HEK293 (cell line): ENCODE measurements at regions not wholly inside any gene's neighbourhood (a gene's known extent, or its start where the extent isn't known, plus 50 kb on each side); places are given as distances from the start of the nearest gene placed in this dataset.

ENCODE experiments used
- CTCF ChIA-PET: fragments of 350-600 bp; formaldehyde crosslinking; extraction: SDS; loops from one replicate; lab custom pipeline; 2021; ENCODE audit warnings: antibody characterized with exemption; lab: Yijun Ruan, JAX
- POLR2A ChIA-PET: fragments of 300-600 bp; formaldehyde crosslinking; extraction: SDS; loops from one replicate; lab custom pipeline; 2020; ENCODE audit warnings: antibody characterized with exemption, inconsistent platforms; lab: Yijun Ruan, JAX
- H3K27ac ChIP-seq: fragments of 200-500 bp; sonication (Bioruptor generic); 2 replicates; pipeline ENCODE4 v1.5.1; 2014; ENCODE audit warnings: low read depth, low read length, control low read depth, inconsistent platforms; ENCODE audit errors: extremely low read depth
- H3K36me3 ChIP-seq, 2 experiments: fragments of 200-500 bp in 1 of 2; sonication (Bioruptor generic) in 1 of 2; 1 replicate in 1 of 2; 2 replicates in 1 of 2; pipeline ENCODE4 v1.5.1; 2014 to 2017; ENCODE audit warnings: inconsistent platforms in 2 of 2, low read length in 2 of 2; ENCODE audit not compliant: control insufficient read depth in 2 of 2, insufficient read depth in 1 of 2
- H3K4me1 ChIP-seq: fragments of 200-500 bp; sonication (Bioruptor generic); 2 replicates; pipeline ENCODE4 v1.5.1; 2014; ENCODE audit warnings: mild to moderate bottlenecking, low read length, inconsistent platforms; ENCODE audit not compliant: control insufficient read depth, insufficient read depth
- H3K4me3 ChIP-seq: 2 replicates; pipeline ENCODE4 v1.5.1; 2011; ENCODE audit warnings: low read depth, mild to moderate bottlenecking, control low read depth, low read length, moderate library complexity
- H3K9me3 ChIP-seq: fragments of 200-500 bp; sonication (Bioruptor generic); 2 replicates; pipeline ENCODE4 v1.5.1; 2014; ENCODE audit warnings: low read depth, low read length, inconsistent platforms; ENCODE audit not compliant: control insufficient read depth, insufficient read depth
- AEBP2 ChIP-seq: fragments of 450-650 bp; formaldehyde crosslinking; IDR thresholded peaks from 2 replicates; pipeline ENCODE4 v1.5.1; 2016; ENCODE audit warnings: missing biosample characterization, missing genetic modification characterization, borderline replicate concordance
- FEZF1 ChIP-seq: fragments of 450-650 bp; formaldehyde crosslinking; IDR thresholded peaks from 2 replicates; pipeline ENCODE4 v1.5.1; 2016; ENCODE audit warnings: missing biosample characterization, missing genetic modification characterization
- PRDM10 ChIP-seq: fragments of 450-650 bp; formaldehyde crosslinking; IDR thresholded peaks from 2 replicates; pipeline ENCODE4 v1.5.1; 2016; ENCODE audit warnings: missing biosample characterization, missing genetic modification characterization
- SETDB1 ChIP-seq: IDR thresholded peaks from one replicate; pipeline ENCODE4 v1.6.1; 2017; ENCODE audit warnings: mild to moderate bottlenecking, low read length, moderate library complexity, mixed read lengths; ENCODE audit not compliant: insufficient read length
- ZBTB26 ChIP-seq: fragments of 450-650 bp; formaldehyde crosslinking; optimal IDR thresholded peaks from 2 replicates; pipeline ENCODE3; 2016; ENCODE audit warnings: missing biosample characterization, mild to moderate bottlenecking, missing genetic modification characterization
- ZFHX2 ChIP-seq: fragments of 450-650 bp; formaldehyde crosslinking; conservative IDR thresholded peaks from 2 replicates; pipeline ENCODE4 v1.5.1; 2016; ENCODE audit warnings: missing biosample characterization, missing genetic modification characterization
- ZNF174 ChIP-seq: fragments of 450-650 bp; formaldehyde crosslinking; IDR thresholded peaks from 2 replicates; pipeline ENCODE4 v1.5.0; 2017; ENCODE audit warnings: missing biosample characterization, mild to moderate bottlenecking, missing genetic modification characterization
- ZNF2 ChIP-seq: fragments of 450-650 bp; formaldehyde crosslinking; IDR thresholded peaks from 2 replicates; pipeline ENCODE4 v1.5.1; 2016; ENCODE audit warnings: missing biosample characterization, missing genetic modification characterization
- ZNF214 ChIP-seq: fragments of 450-650 bp; formaldehyde crosslinking; IDR thresholded peaks from 2 replicates; pipeline ENCODE4 v1.5.1; 2017; ENCODE audit warnings: missing biosample characterization, mild to moderate bottlenecking, missing genetic modification characterization, borderline replicate concordance
- ZNF24 ChIP-seq: fragments of 450-650 bp; formaldehyde crosslinking; IDR thresholded peaks from 2 replicates; pipeline ENCODE4 v1.5.1; 2016; ENCODE audit warnings: missing biosample characterization, missing genetic modification characterization
- ZNF426 ChIP-seq: fragments of 450-650 bp; formaldehyde crosslinking; IDR thresholded peaks from 2 replicates; pipeline ENCODE4 v1.5.1; 2017; ENCODE audit warnings: missing biosample characterization, missing genetic modification characterization, mild to moderate bottlenecking, inconsistent platforms, moderate library complexity
- ZNF518A ChIP-seq: fragments of 450-650 bp; formaldehyde crosslinking; conservative IDR thresholded peaks from 2 replicates; pipeline ENCODE4 v1.5.1; 2016; ENCODE audit warnings: low read depth, missing biosample characterization, missing genetic modification characterization

- POLR2A ChIA-PET = no interaction called here
- CTCF ChIA-PET = interaction anchor here (0.7 kb wide), 1 partner anchor 140 kb away, joined by 8 read pairs; no protein-coding TSS in a partner anchor
- H3K4me1 ChIP-seq = peaks cover 5% of the 10 kb centered on the region; the same call in 1 of the 2 replicates
Measured at GRCh38 chr15:38899300-38899699, 334.7 kb upstream of the RASGRP1 start.

GRCh38 chr15:38904298-38904697 is 339.7 kb upstream of the RASGRP1 start:
- ChIA-PET POLR2A (no interaction called here), CTCF (no interaction called here)
- Histone ChIP-seq H3K4me1 (no peaks in the 10 kb centered on the region), H3K4me3 (no peak overlapping the region), H3K36me3 (no peaks in the 10 kb centered on the region), H3K9me3 (no peaks in the 10 kb centered on the region), H3K27ac (no peak overlapping the region)
- no peak for TF ChIP-seq PRDM10 (tag by site-specific recombination)
- TF ChIP-seq AEBP2 (tag by site-specific recombination) = no peak

More at GRCh38 chr15:38899300-38899699, 334.7 kb upstream of the RASGRP1 start:
- Histone ChIP-seq H3K27ac (no peak overlapping the region), H3K4me3 (no peak overlapping the region), H3K36me3 (no peaks in the 10 kb centered on the region), H3K9me3 (no peaks in the 10 kb centered on the region)
- no peak for TF ChIP-seq ZNF518A (tag by site-specific recombination)
- TF ChIP-seq ZFHX2 (tag by site-specific recombination) = no peak
- no peak for TF ChIP-seq FEZF1 (tag by site-specific recombination)
- TF ChIP-seq ZNF174 (tag by site-specific recombination) = no peak
- TF ChIP-seq ZNF2 = no peak
- TF ChIP-seq ZNF426 = no peak
- TF ChIP-seq SETDB1 = no peak
- no peak for TF ChIP-seq ZBTB26 (tag by site-specific recombination)
- no peak for TF ChIP-seq ZNF24 (tag by site-specific recombination)
- TF ChIP-seq ZNF214 (tag by site-specific recombination) = no peak
